GM12878 (cell line): ENCODE measurements at regions not wholly inside any gene's neighbourhood (a gene's known extent, or its start where the extent isn't known, plus 50 kb on each side); places are given as distances from the start of the nearest gene placed in this dataset.

Experiments used
- ATAC-seq: fragments of 200-7000 bp; cut with Tn5 transposase; 3 replicates; pipeline ENCODE4 v1.9.1; 2020; ENCODE audit warnings: mild to moderate bottlenecking, moderate library complexity
- BruUV-seq: library from RNA; stranded (reverse); fragments of 400-500 nt; replicated peaks from 2 replicates; lab custom pipeline; 2021; lab: Mats Ljungman, UMichigan
- CTCF ChIA-PET: fragments of 300-600 bp; sonication (Branson Sonifier 250); formaldehyde crosslinking; extraction: SDS; loops from one replicate; lab custom pipeline; 2021; ENCODE audit warnings: inconsistent platforms; lab: Yijun Ruan, JAX
- POLR2A ChIA-PET: fragments of 350-600 bp; formaldehyde crosslinking; extraction: SDS; loops from one replicate; lab custom pipeline; 2021; ENCODE audit warnings: inconsistent platforms; lab: Charles Lee
- RAD21 ChIA-PET: fragments of 300-600 bp; sonication (Branson Sonifier 250); formaldehyde crosslinking; loops from one replicate; lab custom pipeline; 2023; ENCODE audit warnings: antibody characterized with exemption; ENCODE audit not compliant: unreplicated experiment; lab: Charles Lee
- SMC1A ChIA-PET: fragments of 300-600 bp; sonication (Branson Sonifier 250); formaldehyde crosslinking; loops from one replicate; lab custom pipeline; 2023; ENCODE audit not compliant: unreplicated experiment, uncharacterized antibody; lab: Charles Lee
- DNase-seq: peaks from one replicate; pipeline ENCODE4 v3.0.0-alpha.2; 2011; ENCODE audit warnings: low read depth, low spot score
- FAIRE-seq: peaks from 3 replicates; lab custom pipeline; 2011; peaks lifted over from hg19 to GRCh38; lab: Jason Lieb, UNC
- H2AFZ ChIP-seq: 2 replicates; pipeline ENCODE4 v1.6.0; 2011; ENCODE audit warnings: low read depth, low read length, control low read depth; ENCODE audit not compliant: control insufficient read depth
- H3K27ac ChIP-seq: 2 replicates; pipeline ENCODE4 v1.5.1; 2011; ENCODE audit warnings: control low read depth; ENCODE audit not compliant: control insufficient read depth, insufficient read depth
- H3K27me3 ChIP-seq, 2 experiments: replicated peaks in 1 of 2; 2 replicates each; pipeline versions ENCODE4 v1.6.0 to v1.6.1; 2011; ENCODE audit warnings: low read length in 1 of 2; ENCODE audit not compliant: control insufficient read depth in 2 of 2, insufficient read depth in 2 of 2
- H3K36me3 ChIP-seq, 2 experiments: 2 replicates each; pipeline ENCODE4 v1.5.1; 2011; ENCODE audit warnings: low read length in 1 of 2; ENCODE audit not compliant: control insufficient read depth in 2 of 2, insufficient read depth in 2 of 2
- H3K4me1 ChIP-seq: 2 replicates; pipeline ENCODE4 v1.6.1; 2011; ENCODE audit warnings: mild to moderate bottlenecking, low read length, moderate library complexity, mixed read lengths; ENCODE audit not compliant: control insufficient read depth, insufficient read depth
- H3K4me2 ChIP-seq: 2 replicates; pipeline ENCODE4 v1.6.0; 2011; ENCODE audit warnings: control low read depth; ENCODE audit not compliant: control insufficient read depth, insufficient read depth
- H3K4me3 ChIP-seq: fragments of 200-600 bp; sonication (generic); 2 replicates; pipeline ENCODE4 v1.5.1; 2016
- H3K79me2 ChIP-seq: 2 replicates; pipeline ENCODE4 v1.6.0; 2011; ENCODE audit warnings: low read length; ENCODE audit not compliant: control insufficient read depth, insufficient read depth
- H3K9ac ChIP-seq: 2 replicates; pipeline ENCODE4 v1.8.0; 2011; ENCODE audit warnings: low read length, control low read depth, mixed read lengths; ENCODE audit not compliant: control insufficient read depth, insufficient read depth
- H3K9me3 ChIP-seq: replicated peaks from 3 replicates; pipeline ENCODE4 v1.5.1; 2011; ENCODE audit warnings: mild to moderate bottlenecking, low read length; ENCODE audit not compliant: control insufficient read depth, insufficient read depth
- H4K20me1 ChIP-seq: 2 replicates; pipeline ENCODE4 v1.6.0; 2011; ENCODE audit not compliant: control insufficient read depth, insufficient read depth
- ASH2L ChIP-seq: fragments of 300-600, 200-600 bp; sonication (generic); IDR thresholded peaks from 2 replicates; pipeline ENCODE4 v1.6.1; 2017; ENCODE audit warnings: low read depth, mild to moderate bottlenecking, borderline replicate concordance
- ATF7 ChIP-seq: fragments of 450-650 bp; IDR thresholded peaks from 2 replicates; pipeline ENCODE4 v1.6.1; 2016; ENCODE audit warnings: low read depth, mild to moderate bottlenecking
- CBFB ChIP-seq: IDR thresholded peaks from 2 replicates; pipeline ENCODE4 v1.6.1; 2016; ENCODE audit warnings: antibody characterized with exemption, low read depth
- CTCF ChIP-seq, 3 experiments: IDR thresholded peaks in 2 of 3; conservative IDR thresholded peaks in 1 of 3; 2 replicates each; pipeline ENCODE4 v1.5.1; 2011; ENCODE audit warnings: low read depth in 3 of 3, low read length in 3 of 3, mild to moderate bottlenecking in 3 of 3, control low read depth in 2 of 3, moderate library complexity in 2 of 3, inconsistent platforms in 1 of 3, mixed read lengths in 1 of 3; ENCODE audit not compliant: control insufficient read depth in 2 of 3, insufficient read depth in 1 of 3; ENCODE audit errors: extremely low read depth in 1 of 3
- FOS ChIP-seq: IDR thresholded peaks from 3 replicates; pipeline ENCODE4 v1.6.1; 2011; ENCODE audit warnings: borderline replicate concordance; ENCODE audit not compliant: insufficient read length; ENCODE audit errors: extremely low read depth
- FOXM1 ChIP-seq: IDR thresholded peaks from 2 replicates; pipeline ENCODE4 v1.6.1; 2012; ENCODE audit warnings: low read depth, mild to moderate bottlenecking, inconsistent platforms, low read length, moderate library complexity
- IRF4 ChIP-seq: IDR thresholded peaks from 2 replicates; pipeline ENCODE4 v1.6.1; 2011; ENCODE audit warnings: low read depth, low read length
- LARP7 ChIP-seq: fragments of 450-650 bp; IDR thresholded peaks from 2 replicates; pipeline ENCODE4 v1.6.1; 2017; ENCODE audit warnings: mild to moderate bottlenecking
- NR2C1 ChIP-seq: fragments of 450-650 bp; IDR thresholded peaks from 2 replicates; pipeline ENCODE4 v1.6.1; 2017; ENCODE audit warnings: antibody characterized with exemption, mild to moderate bottlenecking, moderate library complexity
- RB1 ChIP-seq: fragments of 450-650 bp; formaldehyde crosslinking; IDR thresholded peaks from 2 replicates; pipeline ENCODE4 v1.6.1; 2017; ENCODE audit warnings: mild to moderate bottlenecking, borderline replicate concordance
- RFX5 ChIP-seq: IDR thresholded peaks from 2 replicates; pipeline ENCODE4 v1.6.1; 2011; ENCODE audit warnings: low read depth, low read length, improper control_type of control experiment
- SMARCA5 ChIP-seq: fragments of 450-650 bp; IDR thresholded peaks from 2 replicates; pipeline ENCODE4 v1.6.1; 2017; ENCODE audit warnings: mild to moderate bottlenecking
- SREBF1 ChIP-seq: IDR thresholded peaks from 2 replicates; pipeline ENCODE4 v1.6.1; 2012; ENCODE audit warnings: mild to moderate bottlenecking, low read length
- TAF1 ChIP-seq: IDR thresholded peaks from 2 replicates; pipeline ENCODE4 v1.6.1; 2011; ENCODE audit warnings: mild to moderate bottlenecking, low read depth, low read length, borderline replicate concordance
- ZBTB11 ChIP-seq: fragments of 450-650 bp; formaldehyde crosslinking; IDR thresholded peaks from 2 replicates; pipeline ENCODE4 v1.5.0; 2022; ENCODE audit warnings: mild to moderate bottlenecking, missing genetic modification characterization
- ZNF384 ChIP-seq: IDR thresholded peaks from 2 replicates; pipeline ENCODE4 v1.6.1; 2012; ENCODE audit warnings: low read depth, mild to moderate bottlenecking, low read length, improper control_type of control experiment, borderline replicate concordance
- in situ Hi-C: fragments of 300-500 bp; cut with MboI; formaldehyde crosslinking; loops from 9 replicates; pipeline ENCODE4 v1.14.3; 2018; ENCODE audit warnings: mixed read lengths
- intact Hi-C: fragments of 100-400 bp; cut with micrococcal nuclease; formaldehyde crosslinking; loops from one replicate; pipeline ENCODE4 v1.14.2; 2022; ENCODE audit not compliant: unreplicated experiment

GRCh38 chr5:124383693-124384092 lies 362.7 kb downstream of the ZNF608 start:
- no peak overlapping the region for H3K4me2 ChIP-seq
- in situ Hi-C loops = no loop called here
- TF ChIP-seq RB1 (no peak), IRF4 (no peak), FOXM1 (no peak), RFX5 (no peak), ATF7 (no peak), ASH2L (no peak), SREBF1 (no peak), CTCF (IDR thresholded peaks at IDR 0.05 in 2 of 3, conservative IDR thresholded peaks at IDR 0.05 in 1 of 3; ENCODE audit: control insufficient read depth in 2 of 3, extremely low read depth in 1 of 3, insufficient read depth in 1 of 3, low read depth in 3 of 3, low read length in 3 of 3) (no peak), TAF1 (no peak), LARP7 (no peak), CBFB (no peak), ZNF384 (no peak), ZBTB11 (CRISPR knock-in tag) (no peak), SMARCA5 (no peak), NR2C1 (no peak), FOS (no peak)
- TF ChIP-seq, all 136 proteins: peak for 0
- Histone ChIP-seq H3K4me1 (no peaks in the 10 kb centered on the region), H3K9me3 (no peaks in the 10 kb centered on the region; the same call in 2 of the 3 replicates), H3K79me2 (no peaks in the 10 kb centered on the region), H3K27ac (no peak overlapping the region), H2AFZ (no peak overlapping the region), H3K36me3 (no peaks in the 10 kb centered on the region), H3K9ac (no peak overlapping the region), H3K27me3 (no peaks in the 10 kb centered on the region), H4K20me1 (no peaks in the 10 kb centered on the region), H3K4me3 (no peak overlapping the region)
- no peak for FAIRE-seq
- no TSS peak for BruUV-seq
- ChIA-PET RAD21 (no interaction called here), SMC1A (interaction anchor here (1.0 kb wide), 1 partner anchor 9 kb away, joined by 3 read pairs; no protein-coding TSS in a partner anchor), CTCF (no interaction called here), POLR2A (no interaction called here)
- no peak for DNase-seq
- ATAC-seq = no peak
- intact Hi-C loops = no loop called here
